ENCODE measurements at regions not wholly inside any gene's neighbourhood (a gene's known extent, or its start where the extent isn't known, plus 50 kb on each side); places are given as distances from the start of the nearest gene placed in this dataset.
"Not testable (repeated sequence)": the region's sequence is repeated elsewhere in the genome, so short reads cannot be mapped to it uniquely, and the experiment has no call there.

DNA sequence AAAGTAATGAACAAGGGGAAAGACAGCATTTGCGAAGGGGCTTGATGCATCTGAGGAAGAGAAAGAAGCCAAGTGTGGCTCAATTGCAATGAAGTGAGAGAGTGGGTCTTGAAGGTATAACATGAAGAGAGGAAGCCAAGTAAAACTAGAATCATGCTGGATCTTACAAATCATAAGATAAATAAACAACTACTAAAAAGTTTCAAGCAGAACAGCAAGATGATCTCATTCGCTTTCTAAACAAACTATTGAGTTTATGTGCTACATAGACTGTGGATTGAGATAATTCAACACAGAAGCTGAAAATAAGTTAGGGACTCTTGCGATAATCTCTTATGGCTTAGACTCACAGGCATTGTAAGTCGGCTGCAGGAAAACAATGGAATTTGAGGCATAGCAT, 1310.5 kb upstream of the NRXN1 start:
- TF ChIP-seq, protein P1, sequence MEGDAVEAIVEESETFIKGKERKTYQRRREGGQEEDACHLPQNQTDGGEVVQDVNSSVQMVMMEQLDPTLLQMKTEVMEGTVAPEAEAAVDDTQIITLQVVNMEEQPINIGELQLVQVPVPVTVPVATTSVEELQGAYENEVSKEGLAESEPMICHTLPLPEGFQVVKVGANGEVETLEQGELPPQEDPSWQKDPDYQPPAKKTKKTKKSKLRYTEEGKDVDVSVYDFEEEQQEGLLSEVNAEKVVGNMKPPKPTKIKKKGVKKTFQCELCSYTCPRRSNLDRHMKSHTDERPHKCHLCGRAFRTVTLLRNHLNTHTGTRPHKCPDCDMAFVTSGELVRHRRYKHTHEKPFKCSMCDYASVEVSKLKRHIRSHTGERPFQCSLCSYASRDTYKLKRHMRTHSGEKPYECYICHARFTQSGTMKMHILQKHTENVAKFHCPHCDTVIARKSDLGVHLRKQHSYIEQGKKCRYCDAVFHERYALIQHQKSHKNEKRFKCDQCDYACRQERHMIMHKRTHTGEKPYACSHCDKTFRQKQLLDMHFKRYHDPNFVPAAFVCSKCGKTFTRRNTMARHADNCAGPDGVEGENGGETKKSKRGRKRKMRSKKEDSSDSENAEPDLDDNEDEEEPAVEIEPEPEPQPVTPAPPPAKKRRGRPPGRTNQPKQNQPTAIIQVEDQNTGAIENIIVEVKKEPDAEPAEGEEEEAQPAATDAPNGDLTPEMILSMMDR (IDR thresholded peaks at IDR 0.05; ENCODE audit: insufficient read depth, low read length, poor library complexity, severe bottlenecking), result no peak
- no peak for DNase-seq (ENCODE audit: low read depth)
- no peaks in the 10 kb centered on the region for H3K27me3 ChIP-seq (ENCODE audit: control insufficient read depth, insufficient read depth, low read length)
- H3K4me3 ChIP-seq (ENCODE audit: low read depth, low read length), result no peak overlapping the region
- no peaks in the 10 kb centered on the region for H3K36me3 ChIP-seq (ENCODE audit: control insufficient read depth, insufficient read depth, low read length)

DNA sequence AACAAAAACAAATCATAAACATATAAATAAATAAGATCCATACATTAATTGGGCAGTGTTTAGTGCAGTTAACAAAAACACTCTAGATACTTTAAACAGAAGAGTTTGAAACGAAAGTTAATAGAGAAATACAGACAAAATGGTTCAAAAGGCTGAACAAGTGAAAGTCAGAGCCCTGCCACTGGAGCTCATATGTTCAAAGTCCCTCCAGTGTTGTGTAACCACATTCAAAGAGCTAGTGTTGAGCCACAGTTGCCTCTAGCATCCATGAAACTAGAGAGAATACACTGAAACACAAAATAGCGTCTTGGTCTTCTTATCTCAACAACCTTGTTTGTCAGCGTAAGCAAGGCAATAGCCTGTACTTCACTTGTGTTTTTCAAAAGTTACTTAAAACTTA, 1309.8 kb upstream of the NRXN1 start:
- H3K4me3 ChIP-seq (ENCODE audit: low read depth, low read length), result no peak overlapping the region
- TF ChIP-seq, protein P1 (IDR thresholded peaks at IDR 0.05; ENCODE audit: insufficient read depth, low read length, poor library complexity, severe bottlenecking), result no peak
- H3K36me3 ChIP-seq (ENCODE audit: control insufficient read depth, insufficient read depth, low read length), result no peaks in the 10 kb centered on the region
- H3K27me3 ChIP-seq (ENCODE audit: control insufficient read depth, insufficient read depth, low read length), result no peaks in the 10 kb centered on the region
- DNase-seq (ENCODE audit: low read depth), result no peak

DNA sequence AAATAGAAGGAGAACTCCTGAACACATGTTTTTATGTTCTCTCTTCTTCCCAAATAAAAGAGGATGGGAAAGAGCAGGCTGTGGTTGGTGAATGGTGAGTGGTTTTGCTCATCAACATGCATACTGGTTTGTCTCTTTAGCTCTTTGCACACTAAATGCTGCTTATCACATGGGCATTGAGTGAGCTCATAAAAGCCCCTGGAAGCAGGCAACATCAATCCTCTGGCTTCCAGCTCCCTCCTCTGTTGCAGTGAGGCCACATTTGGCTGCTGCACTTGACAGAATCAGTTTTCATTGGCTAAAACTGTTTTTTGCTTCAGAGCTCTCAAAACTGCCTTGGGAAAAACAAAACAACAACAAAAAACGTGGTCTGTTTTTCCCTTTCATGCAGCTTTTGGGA, 1308.2 kb upstream of the NRXN1 start:
- TF ChIP-seq, protein P1 (IDR thresholded peaks at IDR 0.05; ENCODE audit: insufficient read depth, low read length, poor library complexity, severe bottlenecking), result no peak
- DNase-seq (ENCODE audit: low read depth), result no peak

DNA sequence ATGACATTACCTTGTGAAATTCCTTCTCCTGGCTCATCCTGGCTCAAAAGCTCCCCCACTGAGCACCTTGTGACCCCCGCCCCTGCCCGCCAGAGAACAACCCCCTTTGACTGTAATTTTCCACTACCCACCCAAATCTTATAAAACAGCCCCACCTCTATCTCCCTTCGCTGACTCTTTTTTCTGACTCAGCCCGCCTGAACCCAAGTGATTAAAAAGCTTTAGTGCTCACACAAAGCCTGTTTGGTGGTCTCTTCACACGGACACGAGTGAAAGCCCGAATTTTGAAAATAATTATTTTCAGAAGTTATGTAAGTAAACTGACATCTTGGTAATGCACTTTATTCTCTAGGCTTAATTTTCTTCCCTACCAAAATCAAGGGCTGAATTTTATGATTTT, 1305.9 kb upstream of the NRXN1 start:
- DNase-seq (ENCODE audit: low read depth); H3K36me3 ChIP-seq (ENCODE audit: control insufficient read depth, insufficient read depth, low read length); H3K27me3 ChIP-seq (ENCODE audit: control insufficient read depth, insufficient read depth, low read length); H3K4me3 ChIP-seq (ENCODE audit: low read depth, low read length): not testable (repeated sequence)

More for the DNA sequence above, 1308.2 kb upstream of the NRXN1 start:
- Histone ChIP-seq H3K4me3 (ENCODE audit: low read depth, low read length) (no peak overlapping the region), H3K36me3 (ENCODE audit: control insufficient read depth, insufficient read depth, low read length) (no peaks in the 10 kb centered on the region), H3K27me3 (ENCODE audit: control insufficient read depth, insufficient read depth, low read length) (no peaks in the 10 kb centered on the region)

DNA sequence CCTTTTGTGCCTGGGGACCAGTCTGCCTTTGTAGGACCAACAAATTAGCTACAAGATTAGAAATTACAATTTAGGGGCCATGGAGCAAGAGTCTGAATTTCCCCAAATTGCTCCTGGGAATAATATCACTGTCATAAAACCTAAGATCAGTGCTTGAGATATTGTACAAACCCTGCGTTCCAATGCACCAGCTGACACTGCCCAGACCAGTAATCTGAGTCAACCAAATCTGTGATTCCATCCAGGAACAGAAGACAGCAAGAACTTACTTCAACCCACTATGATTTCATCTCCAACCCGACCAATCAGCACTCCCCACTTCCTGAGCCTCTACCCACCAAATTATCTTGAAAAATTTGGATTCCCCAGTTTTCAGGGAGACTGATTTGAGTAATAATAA, 1305.0 kb upstream of the NRXN1 start:
- no peaks in the 10 kb centered on the region for H3K36me3 ChIP-seq (ENCODE audit: control insufficient read depth, insufficient read depth, low read length)
- TF ChIP-seq, protein P1 (IDR thresholded peaks at IDR 0.05; ENCODE audit: insufficient read depth, low read length, poor library complexity, severe bottlenecking), result no peak
- no peak for DNase-seq (ENCODE audit: low read depth)
- no peak overlapping the region for H3K4me3 ChIP-seq (ENCODE audit: low read depth, low read length)
- H3K27me3 ChIP-seq (ENCODE audit: control insufficient read depth, insufficient read depth, low read length), result no peaks in the 10 kb centered on the region

DNA sequence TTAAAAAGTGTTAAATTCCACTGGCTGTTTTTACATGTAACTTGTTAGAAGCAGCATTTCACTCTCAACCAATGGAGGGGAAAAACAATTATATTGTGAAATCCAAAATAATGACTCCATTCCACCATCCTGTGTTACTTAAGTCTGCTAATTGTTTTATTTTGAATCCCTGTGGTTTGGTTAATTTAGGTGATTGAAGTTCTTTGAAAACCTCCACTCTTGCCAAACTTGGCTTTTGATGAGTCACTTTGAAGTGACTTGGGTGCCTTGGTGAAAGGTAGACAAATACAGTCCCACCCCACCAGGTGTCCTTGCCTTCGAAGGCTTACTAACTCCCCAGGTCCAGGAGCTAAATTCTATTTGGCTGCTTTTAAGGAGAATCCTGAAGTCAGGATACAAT, 1303.8 kb upstream of the NRXN1 start:
- no peaks in the 10 kb centered on the region for H3K27me3 ChIP-seq (ENCODE audit: control insufficient read depth, insufficient read depth, low read length)
- no peak overlapping the region for H3K4me3 ChIP-seq (ENCODE audit: low read depth, low read length)
- TF ChIP-seq, protein P1 (IDR thresholded peaks at IDR 0.05; ENCODE audit: insufficient read depth, low read length, poor library complexity, severe bottlenecking), result no peak
- H3K36me3 ChIP-seq (ENCODE audit: control insufficient read depth, insufficient read depth, low read length), result no peaks in the 10 kb centered on the region
- no peak for DNase-seq (ENCODE audit: low read depth)
